Kidney (tissue), 13 donors: ENCODE measurements at regions not wholly inside any gene's neighbourhood (a gene's known extent, or its start where the extent isn't known, plus 50 kb on each side); places are given as distances from the start of the nearest gene placed in this dataset.

Experiments used
- DNase-seq, 5 donors: peaks; one replicate each; pipeline ENCODE4 v3.0.0-alpha.2; 2013 to 2020
- FAIRE-seq: peaks from 2 replicates; lab custom pipeline; 2012; peaks lifted over from hg19 to GRCh38; lab: Jason Lieb, UNC
- H3K27ac ChIP-seq, 2 donors: one replicate each; pipeline ENCODE4 v1.7.0; 2013; ENCODE audit warnings: low read depth in 2 of 2, low read length in 2 of 2, inconsistent platforms in 1 of 2
- H3K27me3 ChIP-seq: one replicate; pipeline ENCODE4 v1.7.1; 2013; ENCODE audit warnings: low read length, inconsistent platforms; ENCODE audit not compliant: control insufficient read depth, insufficient read depth
- H3K36me3 ChIP-seq, 3 donors: one replicate each; pipeline versions ENCODE4 v1.7.0 to v1.7.1; 2013; ENCODE audit warnings: low read length in 3 of 3, control low read depth in 1 of 3, inconsistent platforms in 1 of 3; ENCODE audit not compliant: insufficient read depth in 3 of 3, control insufficient read depth in 2 of 3
- H3K4me1 ChIP-seq, 3 donors: one replicate each; pipeline versions ENCODE4 v1.7.0 to v1.7.1; 2013; ENCODE audit warnings: low read length in 3 of 3, inconsistent platforms in 1 of 3, low read depth in 1 of 3; ENCODE audit not compliant: control insufficient read depth in 2 of 3, insufficient read depth in 2 of 3
- H3K4me3 ChIP-seq, 3 donors: one replicate each; pipeline versions ENCODE4 v1.7.0 to v1.8.1; 2013; ENCODE audit warnings: low read length in 3 of 3, control low read depth in 1 of 3, inconsistent platforms in 1 of 3
- H3K9ac ChIP-seq, 3 donors: one replicate each; pipeline versions ENCODE4 v1.7.0 to v1.7.1; 2013; ENCODE audit warnings: low read length in 3 of 3, control low read depth in 1 of 3, inconsistent platforms in 1 of 3
- H3K9me3 ChIP-seq, 3 donors: one replicate each; pipeline versions ENCODE4 v1.7.0 to v1.7.1; 2013; ENCODE audit warnings: low read length in 3 of 3, control low read depth in 1 of 3, inconsistent platforms in 1 of 3; ENCODE audit not compliant: control insufficient read depth in 2 of 3, insufficient read depth in 1 of 3
- CTCF ChIP-seq: IDR thresholded peaks from 3 replicates; pipeline ENCODE4 v1.5.1; 2012; ENCODE audit warnings: mild to moderate bottlenecking, moderate library complexity, borderline replicate concordance; ENCODE audit not compliant: insufficient read depth; ENCODE audit errors: extremely low read depth
- intact Hi-C: fragments of 100-400 bp; cut with DNase I; formaldehyde crosslinking; loops from one replicate; pipeline ENCODE4 v1.11.1; 2022
- donor health status: control.
- donor health status: control.
- donor health status: control.
- donor health status: control.
- donor health status: control.
- donor health status: DM: yes; HTN: yes; CAD: no.
- donor health status: Normal renal cell carcinoma (clear cell type).

GRCh38 chr13:109685203-109685602 lies 101.2 kb downstream of the IRS2 start:
- DNase-seq (no peak), FAIRE-seq (no peak)
- Histone ChIP-seq H3K4me3 (peak overlapping the region in 2 of 3 donors; percentile 40 to 47), H3K36me3 (no peaks in the 10 kb centered on the region), H3K9ac (peak overlapping the region in 1 of 3 donors; percentile 51), H3K27me3 (no peaks in the 10 kb centered on the region), H3K9me3 (no peaks in the 10 kb centered on the region), H3K27ac (peak overlapping the region; percentile 71 to 86), H3K4me1 (peaks cover 0 to 16% (median 6%) of the 10 kb centered on the region in 3 donors)
- intact Hi-C loops = no loop called here
- TF ChIP-seq CTCF = no peak

- Histone ChIP-seq H3K9ac (peak overlapping the region in 1 of 3 donors; percentile 51), H3K4me3 (peak overlapping the region in 2 of 3 donors; percentile 40 to 47), H3K9me3 (no peaks in the 10 kb centered on the region), H3K27me3 (no peaks in the 10 kb centered on the region), H3K4me1 (peaks cover 0 to 16% (median 6%) of the 10 kb centered on the region in 3 donors), H3K27ac (peak overlapping the region; percentile 71 to 86), H3K36me3 (no peaks in the 10 kb centered on the region)
- intact Hi-C loops = no loop called here
- FAIRE-seq (no peak), DNase-seq (peak in 2 of 5 donors; percentile 52 to 74)
- TF ChIP-seq CTCF = no peak
Observed at GRCh38 chr13:109684824-109685202, 101.6 kb downstream of the IRS2 start.

- H3K36me3 ChIP-seq = no peaks in the 10 kb centered on the region
- peak overlapping the region; percentile 61 to 86 for H3K27ac ChIP-seq
- no peaks in the 10 kb centered on the region for H3K9me3 ChIP-seq
- no peak overlapping the region for H3K4me3 ChIP-seq
- no peak for TF ChIP-seq CTCF
- H3K4me1 ChIP-seq = peaks cover 0 to 16% (median 6%) of the 10 kb centered on the region in 3 donors
- H3K9ac ChIP-seq = peak overlapping the region in 1 of 3 donors; percentile 35
- DNase-seq (no peak), FAIRE-seq (no peak)
- no peaks in the 10 kb centered on the region for H3K27me3 ChIP-seq
- intact Hi-C loops = no loop called here
Observed at GRCh38 chr13:109684084-109684823, 102.1 kb downstream of the IRS2 start.
